Peyer's patch (tissue), 4 donors: ENCODE measurements at regions not wholly inside any gene's neighbourhood (a gene's known extent, or its start where the extent isn't known, plus 50 kb on each side); places are given as distances from the start of the nearest gene placed in this dataset.
"Not testable (repeated sequence)": the region's sequence is repeated elsewhere in the genome, so short reads cannot be mapped to it uniquely, and the experiment has no call there.

ENCODE experiments used
- CTCF ChIP-seq, 6 experiments: fragments of 450-650 bp in 4 of 6; fragments of 200-600 bp in 2 of 6; sonication (generic) in 1 of 6; IDR thresholded peaks; one replicate each; pipeline ENCODE4 v1.5.1; 2017 to 2019; ENCODE audit warnings: antibody characterized with exemption in 6 of 6, mild to moderate bottlenecking in 3 of 6, moderate library complexity in 1 of 6
- POLR2A ChIP-seq, 2 donors: fragments of 450-650 bp; IDR thresholded peaks; one replicate each; pipeline ENCODE4 v1.5.1; 2017; ENCODE audit warnings: antibody characterized with exemption in 2 of 2, mild to moderate bottlenecking in 2 of 2, moderate library complexity in 2 of 2

- not testable (repeated sequence) for TF ChIP-seq CTCF, POLR2A (IDR thresholded peaks at IDR 0.05)
Observed at GRCh38 chr15:22726104-22726503, 60.3 kb upstream of the NIPA1 start.
